NCI-H2227 treated with DMSO at 0.1 percent for 48 hours (cell line): ENCODE measurements at regions not wholly inside any gene's neighbourhood (a gene's known extent, or its start where the extent isn't known, plus 50 kb on each side); places are given as distances from the start of the nearest gene placed in this dataset.
"Not testable (repeated sequence)": the region's sequence is repeated elsewhere in the genome, so short reads cannot be mapped to it uniquely, and the experiment has no call there.

Source experiments
- DNase-seq: peaks from one replicate; lab custom pipeline; 2025; lab: John Stamatoyannopoulos, UW

DNA sequence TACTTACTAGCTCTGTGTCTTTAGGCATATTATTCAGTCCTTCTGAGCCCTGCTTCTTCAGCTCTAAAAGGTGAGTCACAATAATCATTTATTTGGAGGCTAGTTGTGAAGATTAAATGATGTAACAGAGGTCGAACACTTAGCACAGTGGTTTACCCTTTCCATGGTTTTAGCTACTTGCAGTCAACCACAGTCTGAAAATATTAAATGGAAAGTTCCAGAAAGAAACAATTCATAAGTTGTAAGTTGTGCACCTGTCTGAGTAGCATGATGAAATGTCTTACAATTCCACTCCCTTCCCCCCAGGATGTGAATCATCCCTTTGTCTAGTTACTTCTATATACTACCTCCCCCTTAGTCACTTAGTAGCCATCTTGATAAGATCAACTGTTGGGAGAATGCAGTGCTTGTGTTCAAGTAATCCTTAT is 217.6 kb upstream of the THUMPD2 start:
- no peak for DNase-seq

GRCh38 chr2:39995005-39995737 is 216.1 kb upstream of the THUMPD2 start:
- no peak for DNase-seq

GRCh38 chr2:39994151-39994550 is 215.1 kb upstream of the THUMPD2 start:
- no peak for DNase-seq

GRCh38 chr2:39991298-39991697 is 212.2 kb upstream of the THUMPD2 start:
- DNase-seq, result no peak

- DNase-seq, result no peak
Observed at GRCh38 chr2:39990335-39990900, 211.4 kb upstream of the THUMPD2 start.

- no peak for DNase-seq
Observed at GRCh38 chr2:39989888-39990287, 210.8 kb upstream of the THUMPD2 start.

DNA sequence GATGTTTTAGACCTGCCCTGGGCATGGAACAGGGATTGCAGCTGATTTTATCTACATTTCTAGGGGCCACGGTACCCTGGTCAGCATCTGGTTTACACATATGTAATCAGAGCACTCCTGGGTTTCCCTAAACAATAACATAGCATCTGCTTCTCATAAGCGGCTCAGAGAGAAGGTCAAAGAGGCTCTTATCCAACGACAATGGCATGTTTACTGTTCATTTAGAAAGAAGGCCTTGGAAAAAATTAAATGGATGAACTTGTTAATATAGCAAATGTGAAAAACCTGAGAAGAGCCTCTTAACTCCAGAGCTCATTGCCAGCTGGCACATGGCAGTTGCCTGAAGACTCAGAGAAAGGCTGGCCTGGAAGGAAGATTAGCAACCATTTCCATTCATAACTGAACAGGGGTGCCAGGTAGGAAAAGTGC is 202.8 kb upstream of the THUMPD2 start:
- DNase-seq, result no peak

DNA sequence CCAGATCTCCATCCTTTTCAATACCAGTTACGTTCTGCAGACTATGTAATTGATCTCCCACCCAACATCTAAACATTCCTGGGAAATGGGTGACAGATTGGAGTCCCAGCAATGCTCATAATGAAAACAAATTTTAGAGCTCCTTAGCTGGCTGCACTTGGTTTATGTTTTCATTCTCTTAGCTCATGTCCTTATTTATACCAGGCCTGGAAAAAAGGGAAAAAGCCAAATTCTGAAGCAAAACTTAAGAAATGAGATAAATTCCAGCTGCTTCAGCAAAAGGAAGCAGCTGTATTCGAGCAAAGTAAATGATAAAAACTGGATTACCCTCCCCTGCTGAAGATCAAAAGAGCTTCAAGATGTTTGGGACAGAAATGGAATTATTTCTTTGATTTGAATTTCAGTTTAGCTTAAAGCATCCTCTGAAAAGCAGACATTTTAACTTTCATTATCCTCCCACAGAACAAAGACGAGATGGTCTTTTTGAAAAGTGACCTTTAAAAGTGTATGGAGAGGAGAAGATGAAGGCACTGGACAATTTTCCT is 196.5 kb upstream of the THUMPD2 start:
- no peak for DNase-seq

GRCh38 chr2:39968037-39968436 is 189.0 kb upstream of the THUMPD2 start:
- no peak for DNase-seq

DNA sequence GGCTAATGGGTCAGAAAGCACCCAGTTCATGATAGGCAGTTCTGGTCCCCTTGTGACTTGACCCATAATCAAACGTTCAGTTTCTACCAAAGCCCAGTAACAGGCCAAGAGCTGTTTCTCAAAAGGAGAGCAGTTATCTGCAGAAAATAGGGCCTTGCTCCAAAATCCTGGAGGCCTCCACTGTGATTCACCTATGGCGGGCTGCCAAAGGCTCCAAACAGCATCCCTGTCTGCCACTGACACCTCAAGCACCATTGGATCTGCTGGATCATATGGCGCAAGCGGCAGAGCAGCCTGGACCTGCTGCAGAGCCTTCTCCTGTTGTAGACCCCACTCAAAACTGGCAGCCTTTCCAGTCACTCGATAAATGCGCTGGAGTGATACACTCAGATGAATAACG is 181.6 kb upstream of the THUMPD2 start:
- DNase-seq, result not testable (repeated sequence)

DNA sequence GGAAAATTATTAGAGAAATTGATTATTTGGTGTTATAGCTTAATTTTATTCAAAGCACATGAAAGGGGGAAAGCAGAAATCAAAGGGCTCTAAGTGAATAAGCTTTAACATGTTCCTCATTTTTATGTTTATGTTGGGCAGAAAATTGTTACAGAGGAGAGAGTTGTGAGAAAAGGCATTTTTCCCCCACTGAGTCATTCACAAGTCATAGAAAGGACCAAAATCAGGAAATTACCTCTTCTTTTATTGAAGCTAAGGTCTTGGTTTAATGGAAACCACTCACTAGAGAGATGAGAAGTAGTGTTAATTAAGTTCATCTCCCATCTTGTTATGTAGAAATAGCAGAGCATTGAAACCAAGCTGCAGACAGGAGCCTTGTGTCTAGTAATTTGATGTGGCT is 175.3 kb upstream of the THUMPD2 start:
- DNase-seq, result no peak

DNA sequence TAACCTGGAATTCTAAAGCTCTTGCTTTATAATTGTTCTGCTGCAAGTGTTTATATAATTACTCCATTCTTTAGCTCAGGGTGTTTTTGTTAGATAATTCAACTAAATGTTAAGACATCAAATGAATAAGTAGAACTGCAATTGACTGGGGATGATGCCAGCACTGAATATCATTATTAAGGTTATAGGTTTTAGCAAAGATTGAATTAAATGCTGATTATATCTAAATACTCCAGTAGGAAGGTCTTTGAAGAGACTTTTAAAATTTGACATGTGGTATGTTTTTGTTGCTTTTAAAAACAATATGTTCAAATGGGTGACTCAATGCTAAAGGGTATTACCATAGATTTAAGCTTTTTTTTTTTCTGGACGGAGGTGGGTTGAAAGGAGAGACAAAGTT is 170.1 kb upstream of the THUMPD2 start:
- DNase-seq, result no peak

- DNase-seq, result no peak
Observed at GRCh38 chr2:39948016-39948719, 169.1 kb upstream of the THUMPD2 start.

GRCh38 chr2:39947294-39948015 is 168.4 kb upstream of the THUMPD2 start:
- no peak for DNase-seq

GRCh38 chr2:39942950-39943349 is 163.9 kb upstream of the THUMPD2 start:
- no peak for DNase-seq

- DNase-seq, result no peak
Observed at GRCh38 chr2:39938035-39938835, 159.2 kb upstream of the THUMPD2 start.

DNA sequence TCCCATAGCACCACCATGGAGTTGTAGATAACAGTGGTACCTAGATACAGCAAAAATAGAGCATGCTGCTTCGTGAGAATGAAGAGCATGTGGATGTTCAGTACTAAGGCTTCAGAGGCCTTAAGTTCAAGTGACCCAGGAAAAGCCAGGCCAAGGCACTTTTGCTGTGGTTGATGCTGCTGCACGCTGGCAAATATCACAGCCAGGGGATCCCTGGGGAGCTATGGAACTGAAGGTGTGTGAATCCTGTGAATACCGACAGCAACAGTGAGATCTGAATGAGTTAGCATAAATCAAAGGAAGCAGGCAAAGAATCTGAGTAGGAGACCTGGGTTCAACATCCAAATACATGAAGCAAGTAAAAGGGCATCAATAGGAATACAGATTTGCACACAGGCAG is 158.6 kb upstream of the THUMPD2 start:
- no peak for DNase-seq

DNA sequence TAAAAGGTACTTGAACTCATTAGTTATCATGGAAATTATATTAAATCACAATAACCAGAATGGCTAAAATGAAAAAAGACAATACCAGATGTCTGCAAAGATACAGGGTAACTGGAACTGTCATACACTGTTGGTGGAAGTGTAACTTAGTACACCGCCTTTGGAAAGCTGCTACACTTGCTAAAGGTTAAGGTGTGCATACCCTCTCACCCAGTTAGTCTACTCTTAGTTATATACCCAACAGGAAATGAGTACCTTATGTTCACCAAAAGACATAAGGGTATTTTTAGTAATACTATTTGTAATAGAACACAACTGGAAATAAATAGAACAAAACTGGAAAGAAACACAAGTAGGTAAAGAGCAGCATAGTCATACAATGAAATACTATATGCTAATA is 155.8 kb upstream of the THUMPD2 start:
- no peak for DNase-seq

DNA sequence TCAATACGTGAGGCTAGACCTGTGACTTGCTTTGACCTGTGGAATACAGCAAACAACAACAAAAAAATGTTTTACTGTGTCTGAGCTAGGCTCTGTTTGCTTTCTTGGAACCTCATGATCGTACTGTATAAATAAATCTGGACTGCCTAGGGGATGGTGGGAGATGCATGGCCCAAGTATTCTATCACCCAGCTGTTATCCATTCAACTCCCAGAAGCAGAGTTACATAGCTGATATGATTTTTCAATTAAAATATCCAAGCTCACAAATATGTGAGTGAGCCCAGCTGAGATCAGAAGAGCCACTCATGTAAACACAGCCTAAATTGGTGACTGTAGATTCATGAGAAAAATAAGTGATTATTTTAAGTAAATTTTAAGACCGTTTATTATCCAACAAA is 154.1 kb upstream of the THUMPD2 start:
- DNase-seq, result no peak

DNA sequence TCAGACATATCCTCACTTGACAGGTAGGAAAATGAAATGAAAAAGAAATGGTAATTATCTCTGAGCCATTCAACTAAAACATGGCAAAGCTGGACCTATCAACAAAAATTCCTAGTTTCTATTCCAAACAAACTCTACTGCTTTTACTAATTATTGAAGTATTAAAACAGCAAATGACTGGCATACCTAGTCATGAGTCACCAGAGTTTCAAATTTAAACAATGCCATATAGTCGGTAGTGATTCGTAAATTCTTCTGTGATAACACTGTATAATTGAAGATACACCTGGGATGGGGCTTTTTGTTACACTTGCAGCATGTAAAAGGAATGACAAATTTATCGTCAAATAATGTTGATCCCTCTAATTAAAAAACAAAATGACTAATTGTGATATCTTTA is 153.1 kb upstream of the THUMPD2 start:
- no peak for DNase-seq

GRCh38 chr2:39930175-39930917 is 151.3 kb upstream of the THUMPD2 start:
- DNase-seq, result no peak
